A549 (cell line): ENCODE measurements at regions not wholly inside any gene's neighbourhood (a gene's known extent, or its start where the extent isn't known, plus 50 kb on each side); places are given as distances from the start of the nearest gene placed in this dataset.
A peak's percentile ranks its signal among the peaks of the same experiment; 100 is the strongest.

Source experiments
- ATAC-seq, 2 experiments: fragments of 200-7000 bp in 1 of 2; fragments of >200 bp in 1 of 2; cut with Nextera tagmentation in 1 of 2; cut with Tn5 transposase in 1 of 2; 3 replicates each; pipeline versions ENCODE4 v1.8.0 to v1.9.1; 2018 to 2020; ENCODE audit warnings: mild to moderate bottlenecking in 1 of 2, moderate library complexity in 1 of 2
- CTCF ChIA-PET: fragments of 300-600 bp; sonication (Branson Sonifier 250); formaldehyde crosslinking; extraction: SDS; loops from one replicate; lab custom pipeline; 2021; ENCODE audit warnings: antibody characterized with exemption, inconsistent platforms; lab: Yijun Ruan, JAX
- POLR2A ChIA-PET: fragments of 350-600 bp; formaldehyde crosslinking; extraction: SDS; loops from one replicate; lab custom pipeline; 2021; ENCODE audit warnings: antibody characterized with exemption, inconsistent platforms; lab: Yijun Ruan, JAX
- DNase-seq, 2 experiments: peaks; one replicate each; pipeline versions ENCODE4 v3.0.0 to v3.0.0-alpha.2; 2011 to 2016; ENCODE audit warnings: low read depth in 1 of 2, low spot score in 1 of 2
- FAIRE-seq: peaks from 2 replicates; lab custom pipeline; 2011; peaks lifted over from hg19 to GRCh38; lab: Jason Lieb, UNC
- H3K27ac ChIP-seq, 2 experiments: fragments of >200 bp; sonication (Bioruptor Twin); formaldehyde crosslinking; 3 replicates each; pipeline ENCODE4 v1.5.1; 2016 to 2017
- H3K4me1 ChIP-seq: fragments of >200 bp; sonication (Bioruptor Twin); formaldehyde crosslinking; 3 replicates; pipeline ENCODE4 v1.6.1; 2016
- H3K4me2 ChIP-seq: fragments of >200 bp; sonication (Bioruptor Twin); formaldehyde crosslinking; 3 replicates; pipeline ENCODE4 v1.6.1; 2016
- H3K4me3 ChIP-seq: fragments of >200 bp; sonication (Bioruptor Twin); formaldehyde crosslinking; 3 replicates; pipeline ENCODE4 v1.5.1; 2016
- H3K9me3 ChIP-seq: fragments of >200 bp; sonication (Bioruptor Twin); formaldehyde crosslinking; 3 replicates; pipeline ENCODE4 v1.6.1; 2016
- CBX8 ChIP-seq: fragments of 200-600 bp; sonication (generic); IDR thresholded peaks from 2 replicates; pipeline ENCODE4 v1.6.1; 2016
- EHMT2 ChIP-seq: fragments of 200-600 bp; sonication (generic); IDR thresholded peaks from 2 replicates; pipeline ENCODE4 v1.6.1; 2016; ENCODE audit warnings: antibody characterized with exemption, low read depth, mild to moderate bottlenecking, moderate library complexity
- FOSB ChIP-seq: fragments of 250-450 bp; sonication (Bioruptor Pico); IDR thresholded peaks from 2 replicates; pipeline ENCODE4 v1.5.0; 2020; ENCODE audit warnings: mild to moderate bottlenecking, moderate library complexity
- FOSL2 ChIP-seq, 2 experiments: fragments of 450-650 bp in 1 of 2; fragments of >200 bp in 1 of 2; sonication (Bioruptor Twin) in 1 of 2; formaldehyde crosslinking; IDR thresholded peaks; 2 replicates each; pipeline versions ENCODE4 v1.5.0 to v1.6.1; 2016 to 2020; ENCODE audit warnings: mild to moderate bottlenecking in 1 of 2, moderate library complexity in 1 of 2
- HOXA7 ChIP-seq: fragments of 250-450 bp; sonication (Bioruptor Pico); IDR thresholded peaks from 2 replicates; pipeline ENCODE4 v1.5.0; 2020; ENCODE audit warnings: mild to moderate bottlenecking, moderate library complexity
- HOXB13 ChIP-seq: fragments of 250-450 bp; sonication (Bioruptor Pico); IDR thresholded peaks from 2 replicates; pipeline ENCODE4 v1.5.0; 2020; ENCODE audit warnings: low read depth, mild to moderate bottlenecking, moderate library complexity
- MAFK ChIP-seq: fragments of 450-650 bp; IDR thresholded peaks from 2 replicates; pipeline ENCODE4 v1.6.1; 2014; ENCODE audit not compliant: partially characterized antibody
- MAZ ChIP-seq: fragments of 150-350 bp; IDR thresholded peaks from 2 replicates; pipeline ENCODE4 v1.6.1; 2014; ENCODE audit warnings: antibody characterized with exemption, low read depth, low read length, borderline replicate concordance
- NPAS2 ChIP-seq: fragments of 250-450 bp; sonication (Bioruptor Pico); IDR thresholded peaks from 2 replicates; pipeline ENCODE4 v1.8.0; 2022; ENCODE audit warnings: mild to moderate bottlenecking, moderate library complexity, borderline replicate concordance
- PHF8 ChIP-seq: fragments of 200-600 bp; sonication (generic); IDR thresholded peaks from 2 replicates; pipeline ENCODE4 v1.6.1; 2016; ENCODE audit warnings: low read depth, mild to moderate bottlenecking, antibody characterized with exemption, moderate library complexity, borderline replicate concordance
- POLR2AphosphoS2 ChIP-seq: conservative IDR thresholded peaks from 2 replicates; pipeline ENCODE4 v1.6.1; 2012; ENCODE audit warnings: low read length, improper control_type of control experiment, inconsistent platforms
- RNF2 ChIP-seq: fragments of 200-600 bp; sonication (generic); IDR thresholded peaks from 2 replicates; pipeline ENCODE4 v1.6.1; 2016; ENCODE audit warnings: low read depth, mild to moderate bottlenecking, antibody characterized with exemption, moderate library complexity, borderline replicate concordance
- SREBF2 ChIP-seq: fragments of 450-650 bp; IDR thresholded peaks from 2 replicates; pipeline ENCODE4 v1.6.1; 2014; ENCODE audit warnings: mild to moderate bottlenecking, moderate library complexity
- ZC3H11A ChIP-seq: fragments of 450-650 bp; IDR thresholded peaks from 2 replicates; pipeline ENCODE4 v1.6.1; 2014; ENCODE audit warnings: antibody characterized with exemption, mild to moderate bottlenecking
- ZNF302 ChIP-seq: fragments of 250-450 bp; sonication (Bioruptor Pico); IDR thresholded peaks from 2 replicates; pipeline ENCODE4 v1.9.0; 2021; ENCODE audit warnings: inconsistent platforms, mild to moderate bottlenecking, moderate library complexity
- WGBS: methylation state at CpG from one replicate; pipeline ENCODE4 v1.1.6; 2017; ENCODE audit errors: missing lambda C conversion rate; 5-methylcytosine and 5-hydroxymethylcytosine counted together
- TF ChIP-seq, protein P1 (sequence below): fragments of 200-600 bp; sonication (generic); IDR thresholded peaks from 2 replicates; pipeline ENCODE4 v1.6.1; 2016; ENCODE audit warnings: antibody characterized with exemption, mild to moderate bottlenecking, moderate library complexity
- TF ChIP-seq, protein P2 (sequence below): IDR thresholded peaks from 2 replicates; pipeline ENCODE4 v1.6.1; 2012
- TF ChIP-seq, protein P3 (sequence below): IDR thresholded peaks from 2 replicates; pipeline ENCODE4 v1.6.1; 2012
- TF ChIP-seq, protein P4 (sequence below): fragments of >200 bp; sonication (Bioruptor Twin); formaldehyde crosslinking; IDR thresholded peaks from 3 replicates; pipeline ENCODE4 v1.5.1; 2016
- TF ChIP-seq, protein P5 (sequence below): fragments of 150-350 bp; IDR thresholded peaks from 2 replicates; pipeline ENCODE4 v1.6.1; 2014; ENCODE audit warnings: low read depth, mild to moderate bottlenecking, low read length

DNA sequence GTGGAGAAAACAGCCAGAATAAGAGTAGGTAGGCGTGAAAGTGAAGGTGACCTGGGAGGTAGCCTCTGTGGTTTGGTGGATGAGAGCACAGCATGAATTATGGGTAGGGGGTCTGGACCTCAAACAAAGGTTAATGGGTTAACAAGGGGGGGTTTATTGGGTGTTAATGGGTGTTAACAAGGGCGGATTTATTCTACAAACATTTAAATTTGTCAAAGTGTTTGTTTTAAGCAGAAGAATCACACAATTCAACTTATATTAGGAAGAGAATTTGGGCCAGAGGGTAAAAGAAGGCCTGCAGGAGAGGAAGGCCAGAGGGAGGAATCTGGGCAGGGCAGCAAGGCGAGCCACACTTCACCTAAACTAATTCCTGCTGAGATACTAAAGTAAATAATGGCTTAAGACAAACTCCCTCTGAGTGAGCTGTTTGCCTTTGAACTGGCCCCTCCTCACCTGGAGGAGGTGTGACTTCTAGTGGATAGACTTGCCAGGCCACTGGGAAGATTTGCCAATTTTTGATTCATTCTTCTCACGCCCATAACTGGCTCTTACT, 191.7 kb downstream of the GIPC2 start:
- CTCF ChIA-PET = no interaction called here
- no peaks in the 10 kb centered on the region for H3K9me3 ChIP-seq
- TF ChIP-seq POLR2AphosphoS2 = no peak
- TF ChIP-seq, protein P1, sequence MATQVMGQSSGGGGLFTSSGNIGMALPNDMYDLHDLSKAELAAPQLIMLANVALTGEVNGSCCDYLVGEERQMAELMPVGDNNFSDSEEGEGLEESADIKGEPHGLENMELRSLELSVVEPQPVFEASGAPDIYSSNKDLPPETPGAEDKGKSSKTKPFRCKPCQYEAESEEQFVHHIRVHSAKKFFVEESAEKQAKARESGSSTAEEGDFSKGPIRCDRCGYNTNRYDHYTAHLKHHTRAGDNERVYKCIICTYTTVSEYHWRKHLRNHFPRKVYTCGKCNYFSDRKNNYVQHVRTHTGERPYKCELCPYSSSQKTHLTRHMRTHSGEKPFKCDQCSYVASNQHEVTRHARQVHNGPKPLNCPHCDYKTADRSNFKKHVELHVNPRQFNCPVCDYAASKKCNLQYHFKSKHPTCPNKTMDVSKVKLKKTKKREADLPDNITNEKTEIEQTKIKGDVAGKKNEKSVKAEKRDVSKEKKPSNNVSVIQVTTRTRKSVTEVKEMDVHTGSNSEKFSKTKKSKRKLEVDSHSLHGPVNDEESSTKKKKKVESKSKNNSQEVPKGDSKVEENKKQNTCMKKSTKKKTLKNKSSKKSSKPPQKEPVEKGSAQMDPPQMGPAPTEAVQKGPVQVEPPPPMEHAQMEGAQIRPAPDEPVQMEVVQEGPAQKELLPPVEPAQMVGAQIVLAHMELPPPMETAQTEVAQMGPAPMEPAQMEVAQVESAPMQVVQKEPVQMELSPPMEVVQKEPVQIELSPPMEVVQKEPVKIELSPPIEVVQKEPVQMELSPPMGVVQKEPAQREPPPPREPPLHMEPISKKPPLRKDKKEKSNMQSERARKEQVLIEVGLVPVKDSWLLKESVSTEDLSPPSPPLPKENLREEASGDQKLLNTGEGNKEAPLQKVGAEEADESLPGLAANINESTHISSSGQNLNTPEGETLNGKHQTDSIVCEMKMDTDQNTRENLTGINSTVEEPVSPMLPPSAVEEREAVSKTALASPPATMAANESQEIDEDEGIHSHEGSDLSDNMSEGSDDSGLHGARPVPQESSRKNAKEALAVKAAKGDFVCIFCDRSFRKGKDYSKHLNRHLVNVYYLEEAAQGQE = no peak
- TF ChIP-seq MAZ = no peak
- TF ChIP-seq SREBF2 = no peak
- TF ChIP-seq PHF8 = no peak
- TF ChIP-seq, protein P2, sequence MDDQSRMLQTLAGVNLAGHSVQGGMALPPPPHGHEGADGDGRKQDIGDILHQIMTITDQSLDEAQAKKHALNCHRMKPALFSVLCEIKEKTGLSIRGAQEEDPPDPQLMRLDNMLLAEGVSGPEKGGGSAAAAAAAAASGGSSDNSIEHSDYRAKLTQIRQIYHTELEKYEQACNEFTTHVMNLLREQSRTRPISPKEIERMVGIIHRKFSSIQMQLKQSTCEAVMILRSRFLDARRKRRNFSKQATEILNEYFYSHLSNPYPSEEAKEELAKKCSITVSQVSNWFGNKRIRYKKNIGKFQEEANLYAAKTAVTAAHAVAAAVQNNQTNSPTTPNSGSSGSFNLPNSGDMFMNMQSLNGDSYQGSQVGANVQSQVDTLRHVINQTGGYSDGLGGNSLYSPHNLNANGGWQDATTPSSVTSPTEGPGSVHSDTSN = no peak
- TF ChIP-seq FOSL2 (IDR thresholded peaks at IDR 0.05) = no peak
- TF ChIP-seq FOSL2 (CRISPR knock-in tag; IDR thresholded peaks at IDR 0.05) = no peak
- TF ChIP-seq, protein P3, sequence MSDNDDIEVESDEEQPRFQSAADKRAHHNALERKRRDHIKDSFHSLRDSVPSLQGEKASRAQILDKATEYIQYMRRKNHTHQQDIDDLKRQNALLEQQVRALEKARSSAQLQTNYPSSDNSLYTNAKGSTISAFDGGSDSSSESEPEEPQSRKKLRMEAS = no peak
- TF ChIP-seq CBX8 = no peak
- no peak for TF ChIP-seq ZC3H11A
- no peak for TF ChIP-seq HOXA7 (CRISPR knock-in tag)
- no peak for TF ChIP-seq RNF2
- TF ChIP-seq EHMT2 = no peak
- TF ChIP-seq MAFK = no peak
- TF ChIP-seq FOSB (CRISPR knock-in tag) = no peak
- TF ChIP-seq, protein P4, sequence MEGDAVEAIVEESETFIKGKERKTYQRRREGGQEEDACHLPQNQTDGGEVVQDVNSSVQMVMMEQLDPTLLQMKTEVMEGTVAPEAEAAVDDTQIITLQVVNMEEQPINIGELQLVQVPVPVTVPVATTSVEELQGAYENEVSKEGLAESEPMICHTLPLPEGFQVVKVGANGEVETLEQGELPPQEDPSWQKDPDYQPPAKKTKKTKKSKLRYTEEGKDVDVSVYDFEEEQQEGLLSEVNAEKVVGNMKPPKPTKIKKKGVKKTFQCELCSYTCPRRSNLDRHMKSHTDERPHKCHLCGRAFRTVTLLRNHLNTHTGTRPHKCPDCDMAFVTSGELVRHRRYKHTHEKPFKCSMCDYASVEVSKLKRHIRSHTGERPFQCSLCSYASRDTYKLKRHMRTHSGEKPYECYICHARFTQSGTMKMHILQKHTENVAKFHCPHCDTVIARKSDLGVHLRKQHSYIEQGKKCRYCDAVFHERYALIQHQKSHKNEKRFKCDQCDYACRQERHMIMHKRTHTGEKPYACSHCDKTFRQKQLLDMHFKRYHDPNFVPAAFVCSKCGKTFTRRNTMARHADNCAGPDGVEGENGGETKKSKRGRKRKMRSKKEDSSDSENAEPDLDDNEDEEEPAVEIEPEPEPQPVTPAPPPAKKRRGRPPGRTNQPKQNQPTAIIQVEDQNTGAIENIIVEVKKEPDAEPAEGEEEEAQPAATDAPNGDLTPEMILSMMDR = no peak
- TF ChIP-seq HOXB13 (CRISPR knock-in tag) = no peak
- TF ChIP-seq NPAS2 (CRISPR knock-in tag) = no peak
- TF ChIP-seq ZNF302 (CRISPR knock-in tag) = no peak
- TF ChIP-seq, protein P5, sequence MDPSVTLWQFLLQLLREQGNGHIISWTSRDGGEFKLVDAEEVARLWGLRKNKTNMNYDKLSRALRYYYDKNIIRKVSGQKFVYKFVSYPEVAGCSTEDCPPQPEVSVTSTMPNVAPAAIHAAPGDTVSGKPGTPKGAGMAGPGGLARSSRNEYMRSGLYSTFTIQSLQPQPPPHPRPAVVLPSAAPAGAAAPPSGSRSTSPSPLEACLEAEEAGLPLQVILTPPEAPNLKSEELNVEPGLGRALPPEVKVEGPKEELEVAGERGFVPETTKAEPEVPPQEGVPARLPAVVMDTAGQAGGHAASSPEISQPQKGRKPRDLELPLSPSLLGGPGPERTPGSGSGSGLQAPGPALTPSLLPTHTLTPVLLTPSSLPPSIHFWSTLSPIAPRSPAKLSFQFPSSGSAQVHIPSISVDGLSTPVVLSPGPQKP = no peak
- TF ChIP-seq, all 56 proteins: peak for 0
- Histone ChIP-seq H3K4me3 (no peak overlapping the region), H3K27ac (no peak overlapping the region), H3K4me2 (no peak overlapping the region), H3K4me1 (no peaks in the 10 kb centered on the region)
- no peak for FAIRE-seq
- ATAC-seq = no peak
- DNase-seq = peak in 1 of 2 experiments; percentile 3
- 11% methylated on average over 4 of the region's 4 CpGs for WGBS
- POLR2A ChIA-PET = no interaction called here
